GM13976 (cell line): ENCODE measurements at regions not wholly inside any gene's neighbourhood (a gene's known extent, or its start where the extent isn't known, plus 50 kb on each side); places are given as distances from the start of the nearest gene placed in this dataset.

Source experiments
- DNase-seq: peaks from one replicate; pipeline ENCODE4 v3.0.0; 2012; ENCODE audit warnings: low spot score
- CTCF ChIP-seq: IDR thresholded peaks from 2 replicates; pipeline ENCODE4 v1.5.1; 2012; ENCODE audit warnings: borderline replicate concordance, mild to moderate bottlenecking; ENCODE audit not compliant: insufficient read depth; ENCODE audit errors: extremely low read depth, missing control alignments, control extremely low read depth
- in situ Hi-C: fragments of 300-500 bp; cut with MboI; formaldehyde crosslinking; loops from one replicate; pipeline ENCODE4 v1.12.0; 2022; ENCODE audit warnings: low sequenced_read_pairs, mixed read lengths, inconsistent platforms; ENCODE audit not compliant: unreplicated experiment

- in situ Hi-C loops = no loop called here
- DNase-seq = no peak
- TF ChIP-seq CTCF = no peak
Observed at GRCh38 chr3:102096066-102096465, 246.8 kb downstream of the NFKBIZ start.

GRCh38 chr3:102098130-102098885 is 249.0 kb downstream of the NFKBIZ start:
- in situ Hi-C loops = no loop called here

GRCh38 chr3:102099913-102100312 is 250.6 kb downstream of the NFKBIZ start:
- no peak for DNase-seq
- no peak for TF ChIP-seq CTCF
- in situ Hi-C loops = no loop called here

More at GRCh38 chr3:102098130-102098885, 249.0 kb downstream of the NFKBIZ start:
- no peak for DNase-seq
- no peak for TF ChIP-seq CTCF

GRCh38 chr3:102102394-102102793 is 253.1 kb downstream of the NFKBIZ start:
- DNase-seq = no peak
- in situ Hi-C loops = no loop called here
- no peak for TF ChIP-seq CTCF

GRCh38 chr3:102104033-102104432 is 254.7 kb downstream of the NFKBIZ start:
- in situ Hi-C loops = no loop called here
- no peak for TF ChIP-seq CTCF

GRCh38 chr3:102105193-102105592 is 255.9 kb downstream of the NFKBIZ start:
- TF ChIP-seq CTCF = no peak
- in situ Hi-C loops = no loop called here
- DNase-seq = no peak

More at GRCh38 chr3:102104033-102104432, 254.7 kb downstream of the NFKBIZ start:
- no peak for DNase-seq
